NCI-H2227 (cell line): ENCODE measurements at regions not wholly inside any gene's neighbourhood (a gene's known extent, or its start where the extent isn't known, plus 50 kb on each side); places are given as distances from the start of the nearest gene placed in this dataset.
"Not testable (repeated sequence)": the region's sequence is repeated elsewhere in the genome, so short reads cannot be mapped to it uniquely, and the experiment has no call there.

ENCODE experiments used
- DNase-seq: peaks from one replicate; lab custom pipeline; 2025; ENCODE audit not compliant: unreplicated experiment; lab: John Stamatoyannopoulos, UW

- DNase-seq: peak; percentile 89
Measured at GRCh38 chr4:132344924-132345828, 803.9 kb upstream of the PCDH10 start.

- DNase-seq: no peak
Measured at GRCh38 chr4:132346016-132346415, 803.1 kb upstream of the PCDH10 start.

- not testable (repeated sequence) for DNase-seq
Measured at GRCh38 chr4:132351606-132352005, 797.5 kb upstream of the PCDH10 start.

- DNase-seq: no peak
Measured at GRCh38 chr4:132382243-132382642, 766.9 kb upstream of the PCDH10 start.

GRCh38 chr4:132383571-132384199 lies 765.4 kb upstream of the PCDH10 start:
- DNase-seq: no peak

- DNase-seq: no peak
Measured at GRCh38 chr4:132384709-132385108, 764.4 kb upstream of the PCDH10 start.

- no peak for DNase-seq
Measured at GRCh38 chr4:132386130-132386529, 763.0 kb upstream of the PCDH10 start.

- no peak for DNase-seq
Measured at GRCh38 chr4:132387060-132387459, 762.0 kb upstream of the PCDH10 start.

- DNase-seq: no peak
Measured at GRCh38 chr4:132395561-132395960, 753.5 kb upstream of the PCDH10 start.

GRCh38 chr4:132396636-132397035 lies 752.5 kb upstream of the PCDH10 start:
- no peak for DNase-seq

- no peak for DNase-seq
Measured at GRCh38 chr4:132417220-132417619, 731.9 kb upstream of the PCDH10 start.

GRCh38 chr4:132427125-132427524 lies 722.0 kb upstream of the PCDH10 start:
- no peak for DNase-seq

- no peak for DNase-seq
Measured at GRCh38 chr4:132437117-132437516, 712.0 kb upstream of the PCDH10 start.

- no peak for DNase-seq
Measured at GRCh38 chr4:132445386-132445785, 703.7 kb upstream of the PCDH10 start.

GRCh38 chr4:132457987-132458386 lies 691.1 kb upstream of the PCDH10 start:
- DNase-seq: not testable (repeated sequence)

- no peak for DNase-seq
Measured at GRCh38 chr4:132479543-132479942, 669.6 kb upstream of the PCDH10 start.

- DNase-seq: no peak
Measured at GRCh38 chr4:132488555-132488954, 660.5 kb upstream of the PCDH10 start.

- no peak for DNase-seq
Measured at GRCh38 chr4:132493476-132493875, 655.6 kb upstream of the PCDH10 start.

GRCh38 chr4:132495267-132495812 lies 653.8 kb upstream of the PCDH10 start:
- DNase-seq: not testable (repeated sequence)

GRCh38 chr4:132498215-132498614 lies 650.9 kb upstream of the PCDH10 start:
- no peak for DNase-seq

- no peak for DNase-seq
Measured at GRCh38 chr4:132502096-132502552, 647.0 kb upstream of the PCDH10 start.

- DNase-seq: no peak
Measured at GRCh38 chr4:132504438-132504837, 644.7 kb upstream of the PCDH10 start.
